ENCODE measurements at regions not wholly inside any gene's neighbourhood (a gene's known extent, or its start where the extent isn't known, plus 50 kb on each side); places are given as distances from the start of the nearest gene placed in this dataset.

- Mint-ChIP-seq H3K4me1 (ENCODE audit: low read depth, unreplicated experiment) (no peaks in the 10 kb centered on the region), H3K9me3 (ENCODE audit: unreplicated experiment) (no peaks in the 10 kb centered on the region), H3K27me3 (ENCODE audit: low read depth, unreplicated experiment) (peaks cover 6% of the 10 kb centered on the region), H3K27ac (ENCODE audit: unreplicated experiment) (no peak overlapping the region), H3K36me3 (ENCODE audit: low read depth, unreplicated experiment) (no peaks in the 10 kb centered on the region), H3K4me3 (ENCODE audit: unreplicated experiment) (no peak overlapping the region)
- Histone ChIP-seq H3K27ac (ENCODE audit: low read depth, low read length) (no peak overlapping the region), H2AFZ (ENCODE audit: low read depth, low read length) (no peak overlapping the region), H3K27me3 (ENCODE audit: insufficient read depth, low read length) (no peaks in the 10 kb centered on the region), H3K4me2 (ENCODE audit: low read length) (no peak overlapping the region), H3K4me1 (ENCODE audit: insufficient read depth, low read length) (no peaks in the 10 kb centered on the region), H3K9ac (ENCODE audit: low read length) (no peak overlapping the region), H3K79me2 (ENCODE audit: insufficient read depth, low read length) (no peaks in the 10 kb centered on the region), H3K36me3 (ENCODE audit: insufficient read depth, low read length) (no peaks in the 10 kb centered on the region), H3K4me3 (ENCODE audit: insufficient read depth, low read depth, low read length) (no peak overlapping the region), H3K9me3 (ENCODE audit: insufficient read depth, low read depth, low read length) (no peaks in the 10 kb centered on the region), H4K20me1 (ENCODE audit: insufficient read depth, low read length) (no peaks in the 10 kb centered on the region)
- DNase-seq (ENCODE audit: low read depth) = no peak
- no peak for FAIRE-seq
- TF ChIP-seq EZH2 (IDR thresholded peaks at IDR 0.05; ENCODE audit: insufficient read depth, low read length) (no peak), CTCF (IDR thresholded peaks at IDR 0.05; ENCODE audit: insufficient read depth, low read depth, low read length) (no peak)
These were observed 237.5 kb downstream of the ICOS start for GRCh38 chr2:204174034-204174433.

- no peak overlapping the region for H3K27ac ChIP-seq (ENCODE audit: low read depth, low read length)
- H3K27ac Mint-ChIP-seq (ENCODE audit: unreplicated experiment) = no peak overlapping the region
- no peaks in the 10 kb centered on the region for H3K36me3 Mint-ChIP-seq (ENCODE audit: low read depth, unreplicated experiment)
- H3K27me3 Mint-ChIP-seq (ENCODE audit: low read depth, unreplicated experiment) = peaks cover 11% of the 10 kb centered on the region
- no peaks in the 10 kb centered on the region for H3K9me3 ChIP-seq (ENCODE audit: insufficient read depth, low read depth, low read length)
- DNase-seq (ENCODE audit: low read depth) (no peak), FAIRE-seq (no peak)
- H3K4me2 ChIP-seq (ENCODE audit: low read length) = no peak overlapping the region
- no peaks in the 10 kb centered on the region for H3K4me1 Mint-ChIP-seq (ENCODE audit: low read depth, unreplicated experiment)
- no peak overlapping the region for H3K9ac ChIP-seq (ENCODE audit: low read length)
- no peaks in the 10 kb centered on the region for H3K36me3 ChIP-seq (ENCODE audit: insufficient read depth, low read length)
- H2AFZ ChIP-seq (ENCODE audit: low read depth, low read length) = no peak overlapping the region
- no peaks in the 10 kb centered on the region for H4K20me1 ChIP-seq (ENCODE audit: insufficient read depth, low read length)
- H3K79me2 ChIP-seq (ENCODE audit: insufficient read depth, low read length) = no peaks in the 10 kb centered on the region
- H3K27me3 ChIP-seq (ENCODE audit: insufficient read depth, low read length) = peaks cover 2% of the 10 kb centered on the region
- H3K4me3 Mint-ChIP-seq (ENCODE audit: unreplicated experiment) = no peak overlapping the region
- no peak for TF ChIP-seq CTCF (IDR thresholded peaks at IDR 0.05; ENCODE audit: insufficient read depth, low read depth, low read length)
- no peak for TF ChIP-seq EZH2 (IDR thresholded peaks at IDR 0.05; ENCODE audit: insufficient read depth, low read length)
- no peak overlapping the region for H3K4me3 ChIP-seq (ENCODE audit: insufficient read depth, low read depth, low read length)
- no peaks in the 10 kb centered on the region for H3K9me3 Mint-ChIP-seq (ENCODE audit: unreplicated experiment)
- H3K4me1 ChIP-seq (ENCODE audit: insufficient read depth, low read length) = no peaks in the 10 kb centered on the region
These were observed 239.1 kb downstream of the ICOS start for GRCh38 chr2:204175552-204176271.

GRCh38 chr2:204176306-204176705 lies 239.7 kb downstream of the ICOS start:
- H3K4me1 Mint-ChIP-seq (ENCODE audit: low read depth, unreplicated experiment) = no peaks in the 10 kb centered on the region
- no peak overlapping the region for H3K27ac Mint-ChIP-seq (ENCODE audit: unreplicated experiment)
- H3K36me3 ChIP-seq (ENCODE audit: insufficient read depth, low read length) = no peaks in the 10 kb centered on the region
- peaks cover 2% of the 10 kb centered on the region for H3K27me3 ChIP-seq (ENCODE audit: insufficient read depth, low read length)
- H3K4me1 ChIP-seq (ENCODE audit: insufficient read depth, low read length) = no peaks in the 10 kb centered on the region
- no peaks in the 10 kb centered on the region for H3K36me3 Mint-ChIP-seq (ENCODE audit: low read depth, unreplicated experiment)
- FAIRE-seq (no peak), DNase-seq (ENCODE audit: low read depth) (no peak)
- H3K4me3 ChIP-seq (ENCODE audit: insufficient read depth, low read depth, low read length) = no peak overlapping the region
- H3K4me3 Mint-ChIP-seq (ENCODE audit: unreplicated experiment) = no peak overlapping the region
- H2AFZ ChIP-seq (ENCODE audit: low read depth, low read length) = no peak overlapping the region
- no peak overlapping the region for H3K27ac ChIP-seq (ENCODE audit: low read depth, low read length)
- H3K9me3 ChIP-seq (ENCODE audit: insufficient read depth, low read depth, low read length) = no peaks in the 10 kb centered on the region
- no peak overlapping the region for H3K4me2 ChIP-seq (ENCODE audit: low read length)
- no peaks in the 10 kb centered on the region for H3K79me2 ChIP-seq (ENCODE audit: insufficient read depth, low read length)
- TF ChIP-seq EZH2 (IDR thresholded peaks at IDR 0.05; ENCODE audit: insufficient read depth, low read length) (no peak), CTCF (IDR thresholded peaks at IDR 0.05; ENCODE audit: insufficient read depth, low read depth, low read length) (no peak)
- H3K9me3 Mint-ChIP-seq (ENCODE audit: unreplicated experiment) = no peaks in the 10 kb centered on the region
- H3K27me3 Mint-ChIP-seq (ENCODE audit: low read depth, unreplicated experiment) = peaks cover 11% of the 10 kb centered on the region
- H3K9ac ChIP-seq (ENCODE audit: low read length) = no peak overlapping the region
- H4K20me1 ChIP-seq (ENCODE audit: insufficient read depth, low read length) = no peaks in the 10 kb centered on the region
